ENCODE measurements at regions not wholly inside any gene's neighbourhood (a gene's known extent, or its start where the extent isn't known, plus 50 kb on each side); places are given as distances from the start of the nearest gene placed in this dataset.

DNA sequence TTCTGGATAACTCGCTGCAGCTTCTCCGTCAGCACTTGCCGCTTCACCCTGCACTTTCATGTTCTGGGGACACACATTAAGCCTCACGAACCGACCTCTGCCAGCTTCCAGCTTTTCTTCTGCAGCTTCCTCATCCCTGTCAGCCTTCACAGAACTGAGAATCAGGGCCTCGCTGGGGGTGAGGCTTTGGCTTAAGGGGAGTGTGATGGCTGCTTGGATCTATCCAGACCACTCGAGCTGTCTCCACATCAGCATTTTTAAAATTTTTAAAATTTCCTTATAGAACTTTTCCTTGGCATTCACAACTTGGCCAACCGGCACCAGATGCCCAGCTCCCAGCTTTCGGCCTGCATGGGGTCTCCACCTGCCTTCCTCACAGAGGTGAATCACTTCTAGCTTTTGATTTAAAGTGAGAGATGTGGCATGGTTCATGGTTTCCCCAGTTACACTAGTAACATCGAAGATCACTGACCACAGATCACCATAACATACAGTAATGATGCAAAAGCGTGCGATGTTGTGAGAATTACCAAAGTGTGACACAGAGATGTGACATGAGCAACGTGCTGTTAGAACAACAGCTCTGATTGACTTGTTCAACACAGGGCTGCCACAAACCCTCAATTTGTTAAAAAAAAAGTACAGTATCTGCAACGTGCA is 139.1 kb upstream of the C14orf180 start:
- TF ChIP-seq, protein P1, sequence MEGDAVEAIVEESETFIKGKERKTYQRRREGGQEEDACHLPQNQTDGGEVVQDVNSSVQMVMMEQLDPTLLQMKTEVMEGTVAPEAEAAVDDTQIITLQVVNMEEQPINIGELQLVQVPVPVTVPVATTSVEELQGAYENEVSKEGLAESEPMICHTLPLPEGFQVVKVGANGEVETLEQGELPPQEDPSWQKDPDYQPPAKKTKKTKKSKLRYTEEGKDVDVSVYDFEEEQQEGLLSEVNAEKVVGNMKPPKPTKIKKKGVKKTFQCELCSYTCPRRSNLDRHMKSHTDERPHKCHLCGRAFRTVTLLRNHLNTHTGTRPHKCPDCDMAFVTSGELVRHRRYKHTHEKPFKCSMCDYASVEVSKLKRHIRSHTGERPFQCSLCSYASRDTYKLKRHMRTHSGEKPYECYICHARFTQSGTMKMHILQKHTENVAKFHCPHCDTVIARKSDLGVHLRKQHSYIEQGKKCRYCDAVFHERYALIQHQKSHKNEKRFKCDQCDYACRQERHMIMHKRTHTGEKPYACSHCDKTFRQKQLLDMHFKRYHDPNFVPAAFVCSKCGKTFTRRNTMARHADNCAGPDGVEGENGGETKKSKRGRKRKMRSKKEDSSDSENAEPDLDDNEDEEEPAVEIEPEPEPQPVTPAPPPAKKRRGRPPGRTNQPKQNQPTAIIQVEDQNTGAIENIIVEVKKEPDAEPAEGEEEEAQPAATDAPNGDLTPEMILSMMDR (IDR thresholded peaks at IDR 0.05), result no peak
- TF ChIP-seq ZFX (IDR thresholded peaks at IDR 0.05; ENCODE audit: borderline replicate concordance), result no peak

Measured in 22Rv1 (cell line).